MM.1S (cell line): ENCODE measurements at regions not wholly inside any gene's neighbourhood (a gene's known extent, or its start where the extent isn't known, plus 50 kb on each side); places are given as distances from the start of the nearest gene placed in this dataset.

ENCODE experiments used
- DNase-seq: peaks from one replicate; pipeline ENCODE4 v3.0.0-alpha.2; 2015
- H2AFZ ChIP-seq: fragments of 300-600 bp; sonication (generic); 2 replicates; pipeline ENCODE4 v1.6.0; 2016; ENCODE audit warnings: antibody characterized with exemption, low read length
- H3F3A ChIP-seq: fragments of 300-600 bp; sonication (generic); 2 replicates; pipeline ENCODE4 v1.6.1; 2016; ENCODE audit warnings: mild to moderate bottlenecking, antibody characterized with exemption, low read length, moderate library complexity, mixed read lengths; ENCODE audit not compliant: insufficient read depth
- H3K27ac ChIP-seq: fragments of 300-600 bp; sonication (generic); 2 replicates; pipeline ENCODE4 v1.5.1; 2016; ENCODE audit warnings: mild to moderate bottlenecking, low read length
- H3K27me3 ChIP-seq: fragments of 300-600 bp; sonication (generic); replicated peaks from 2 replicates; pipeline ENCODE4 v1.6.0; 2016; ENCODE audit warnings: low read length; ENCODE audit not compliant: insufficient read depth
- H3K36me3 ChIP-seq: fragments of 300-600 bp; sonication (generic); replicated peaks from 2 replicates; pipeline ENCODE4 v1.6.1; 2016; ENCODE audit warnings: mild to moderate bottlenecking, low read length, mixed read lengths; ENCODE audit not compliant: insufficient read depth
- H3K4me1 ChIP-seq: fragments of 300-600 bp; sonication (generic); 2 replicates; pipeline ENCODE4 v1.6.1; 2016; ENCODE audit warnings: low read length, mixed read lengths
- H3K4me2 ChIP-seq: fragments of 300-600 bp; sonication (generic); 2 replicates; pipeline ENCODE4 v1.6.0; 2016; ENCODE audit warnings: low read depth, low read length
- H3K4me3 ChIP-seq: fragments of 300-600 bp; sonication (generic); 2 replicates; pipeline ENCODE4 v1.5.1; 2016; ENCODE audit warnings: low read length, mixed read lengths
- H3K79me2 ChIP-seq: fragments of 300-600 bp; sonication (generic); 2 replicates; pipeline ENCODE4 v1.6.1; 2016; ENCODE audit warnings: mixed run types, low read length, mixed read lengths
- H3K9ac ChIP-seq: fragments of 300-600 bp; sonication (generic); 2 replicates; pipeline ENCODE4 v1.6.1; 2016; ENCODE audit warnings: low read length, mixed read lengths
- H3K9me2 ChIP-seq: fragments of 300-600 bp; sonication (generic); replicated peaks from 2 replicates; pipeline ENCODE4 v1.6.1; 2016; ENCODE audit warnings: mild to moderate bottlenecking, low read length, mixed read lengths; ENCODE audit not compliant: insufficient read depth
- H3K9me3 ChIP-seq: fragments of 300-600 bp; sonication (generic); replicated peaks from 2 replicates; pipeline ENCODE4 v1.6.1; 2016; ENCODE audit warnings: mild to moderate bottlenecking, low read length, mixed read lengths; ENCODE audit not compliant: insufficient read depth
- H4K20me1 ChIP-seq: fragments of 300-600 bp; sonication (generic); 2 replicates; pipeline ENCODE4 v1.6.1; 2016; ENCODE audit warnings: mild to moderate bottlenecking, low read length, moderate library complexity, mixed read lengths; ENCODE audit not compliant: insufficient read depth
- CTCF ChIP-seq: fragments of 300-600 bp; sonication (generic); IDR thresholded peaks from 2 replicates; pipeline ENCODE4 v1.5.1; 2016; ENCODE audit warnings: antibody characterized with exemption, low read length, mixed read lengths
- EZH2 ChIP-seq: fragments of 300-600 bp; sonication (generic); optimal IDR thresholded peaks from 2 replicates; pipeline ENCODE3; 2017; ENCODE audit warnings: low read depth, mild to moderate bottlenecking, antibody characterized with exemption, low read length, mixed read lengths
- EZH2phosphoT487 ChIP-seq: fragments of 300-600 bp; sonication (generic); IDR thresholded peaks from 2 replicates; pipeline ENCODE4 v1.6.1; 2018; ENCODE audit warnings: antibody characterized with exemption, low read length

- peaks cover 3% of the 10 kb centered on the region; the same call in 1 of the 2 replicates for H3K27me3 ChIP-seq
- H3K79me2 ChIP-seq, result no peaks in the 10 kb centered on the region
- no peaks in the 10 kb centered on the region for H3K9me2 ChIP-seq
- no peaks in the 10 kb centered on the region for H3K9me3 ChIP-seq
- H3K9ac ChIP-seq, result no peak overlapping the region
- H3F3A ChIP-seq, result peaks cover 29% of the 10 kb centered on the region
- H4K20me1 ChIP-seq, result no peaks in the 10 kb centered on the region
- no peak for DNase-seq
- no peak overlapping the region for H3K4me3 ChIP-seq
- H3K27ac ChIP-seq, result no peak overlapping the region
- no peak for TF ChIP-seq EZH2
- TF ChIP-seq CTCF, result no peak
- TF ChIP-seq EZH2phosphoT487, result no peak
- no peak overlapping the region for H2AFZ ChIP-seq
- H3K4me1 ChIP-seq, result peaks cover 35% of the 10 kb centered on the region
- no peaks in the 10 kb centered on the region for H3K36me3 ChIP-seq
- no peak overlapping the region for H3K4me2 ChIP-seq
Measured at GRCh38 chr2:157059036-157059435, 198.5 kb upstream of the GALNT5 start.

- H3K4me1 ChIP-seq, result peaks cover 31% of the 10 kb centered on the region
- peaks cover 22% of the 10 kb centered on the region; the same call in 1 of the 2 replicates for H3F3A ChIP-seq
- H4K20me1 ChIP-seq, result no peaks in the 10 kb centered on the region
- DNase-seq, result peak; percentile 72
- no peaks in the 10 kb centered on the region for H3K36me3 ChIP-seq
- H3K9me3 ChIP-seq, result no peaks in the 10 kb centered on the region
- H3K9ac ChIP-seq, result no peak overlapping the region
- no peak for TF ChIP-seq EZH2phosphoT487
- TF ChIP-seq EZH2, result no peak
- H3K4me3 ChIP-seq, result no peak overlapping the region
- no peak overlapping the region for H2AFZ ChIP-seq
- no peaks in the 10 kb centered on the region for H3K9me2 ChIP-seq
- H3K27me3 ChIP-seq, result peaks cover 3% of the 10 kb centered on the region; the same call in 1 of the 2 replicates
- H3K79me2 ChIP-seq, result no peaks in the 10 kb centered on the region
- H3K4me2 ChIP-seq, result peak overlapping the region; percentile 38; the same call in 1 of the 2 replicates
- no peak overlapping the region for H3K27ac ChIP-seq
Measured at GRCh38 chr2:157061799-157062198, 195.7 kb upstream of the GALNT5 start.

GRCh38 chr2:157067562-157067961 is 189.9 kb upstream of the GALNT5 start:
- TF ChIP-seq EZH2, result no peak
- TF ChIP-seq EZH2phosphoT487, result no peak
- TF ChIP-seq CTCF, result no peak
- Histone ChIP-seq H2AFZ (no peak overlapping the region), H3K27me3 (no peaks in the 10 kb centered on the region), H3K4me3 (no peak overlapping the region), H3K36me3 (no peaks in the 10 kb centered on the region), H3K9me3 (no peaks in the 10 kb centered on the region), H4K20me1 (no peaks in the 10 kb centered on the region), H3K27ac (no peak overlapping the region), H3K79me2 (no peaks in the 10 kb centered on the region), H3K9me2 (no peaks in the 10 kb centered on the region), H3K9ac (no peak overlapping the region), H3K4me1 (peaks cover 16% of the 10 kb centered on the region), H3K4me2 (no peak overlapping the region), H3F3A (peaks cover 13% of the 10 kb centered on the region; the same call in 1 of the 2 replicates)
- DNase-seq, result no peak

DNA sequence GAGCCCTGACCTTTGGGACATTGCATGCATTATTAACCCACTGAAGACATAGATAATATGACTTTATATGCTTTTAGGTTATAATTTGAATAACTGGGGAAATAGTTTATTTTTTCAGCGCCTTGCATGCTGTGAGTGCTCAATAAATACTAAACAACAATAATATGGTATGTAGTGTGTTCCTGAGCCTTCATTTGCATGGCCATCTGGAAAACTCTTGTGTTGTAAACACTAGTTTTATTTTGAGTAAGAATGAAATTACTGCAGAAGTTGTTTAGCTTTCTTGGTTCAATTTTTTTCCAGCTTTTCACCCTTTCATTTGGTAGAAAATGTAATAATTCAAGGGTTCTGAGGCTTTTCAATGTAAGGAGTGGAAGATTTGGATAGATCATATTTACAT is 189.3 kb upstream of the GALNT5 start:
- no peaks in the 10 kb centered on the region for H4K20me1 ChIP-seq
- no peak overlapping the region for H3K4me3 ChIP-seq
- H3K79me2 ChIP-seq, result no peaks in the 10 kb centered on the region
- no peak overlapping the region for H3K27ac ChIP-seq
- no peaks in the 10 kb centered on the region for H3K27me3 ChIP-seq
- H3K9ac ChIP-seq, result no peak overlapping the region
- no peak for DNase-seq
- TF ChIP-seq CTCF (no peak), EZH2phosphoT487 (no peak), EZH2 (no peak)
- no peak overlapping the region for H2AFZ ChIP-seq
- H3K4me2 ChIP-seq, result no peak overlapping the region
- H3K9me2 ChIP-seq, result no peaks in the 10 kb centered on the region
- H3K9me3 ChIP-seq, result no peaks in the 10 kb centered on the region
- peaks cover 6% of the 10 kb centered on the region; the same call in 1 of the 2 replicates for H3F3A ChIP-seq
- H3K4me1 ChIP-seq, result peaks cover 9% of the 10 kb centered on the region
- no peaks in the 10 kb centered on the region for H3K36me3 ChIP-seq
